Naive thymus-derived CD4-positive, alpha-beta T cell (primary cell): ENCODE measurements at regions not wholly inside any gene's neighbourhood (a gene's known extent, or its start where the extent isn't known, plus 50 kb on each side); places are given as distances from the start of the nearest gene placed in this dataset.

Source experiments
- ATAC-seq: fragments of 150-1000 bp; cut with Tn5 transposase; 2 replicates; pipeline ENCODE4 v1.10.0; 2021; ENCODE audit warnings: mild to moderate bottlenecking, moderate library complexity
- CTCF ChIA-PET: fragments of 350-600 bp; sonication (Branson Sonifier 250); formaldehyde crosslinking; loops from one replicate; lab custom pipeline; 2021; ENCODE audit warnings: antibody characterized with exemption; lab: Charles Lee
- POLR2A ChIA-PET: fragments of 350-600 bp; sonication (Branson Sonifier 250); formaldehyde crosslinking; loops from one replicate; lab custom pipeline; 2021; ENCODE audit warnings: antibody characterized with exemption, inconsistent platforms; lab: Charles Lee
- DNase-seq, 9 donors: peaks; one replicate each; pipeline versions ENCODE4 v3.0.0 to v3.0.0-alpha.2; 2020 to 2022; ENCODE audit warnings: mixed read lengths in 1 of 9
- H3K27ac ChIP-seq: one replicate; pipeline ENCODE4 v1.7.0; 2013; ENCODE audit warnings: mild to moderate bottlenecking, low read depth, low read length, moderate library complexity
- H3K27me3 ChIP-seq, 2 donors: one replicate each; pipeline ENCODE4 v1.7.0; 2013; ENCODE audit warnings: low read length in 2 of 2, mild to moderate bottlenecking in 2 of 2, moderate library complexity in 2 of 2; ENCODE audit not compliant: control insufficient read depth in 2 of 2, insufficient read depth in 2 of 2
- H3K36me3 ChIP-seq, 3 experiments: 1 replicate in 2 of 3; 2 replicates in 1 of 3; pipeline ENCODE4 v1.7.0; 2013; ENCODE audit warnings: low read length in 3 of 3, mild to moderate bottlenecking in 3 of 3, moderate library complexity in 1 of 3; ENCODE audit not compliant: insufficient read depth in 3 of 3, control insufficient read depth in 2 of 3
- H3K4me1 ChIP-seq, 2 donors: one replicate each; pipeline ENCODE4 v1.7.0; 2013; ENCODE audit warnings: low read length in 2 of 2, mild to moderate bottlenecking in 2 of 2, moderate library complexity in 1 of 2; ENCODE audit not compliant: control insufficient read depth in 2 of 2, insufficient read depth in 2 of 2
- H3K4me3 ChIP-seq: 2 replicates; pipeline ENCODE4 v1.7.0; 2013; ENCODE audit warnings: mild to moderate bottlenecking, low read length
- H3K9me3 ChIP-seq, 3 experiments: 1 replicate in 2 of 3; 2 replicates in 1 of 3; pipeline ENCODE4 v1.7.0; 2013; ENCODE audit warnings: low read length in 3 of 3; ENCODE audit not compliant: control insufficient read depth in 2 of 3
- H3K27ac Mint-ChIP-seq, 9 donors: one replicate each; pipeline ENCODE4 v1.8.0; 2020 to 2022; ENCODE audit warnings: mixed read lengths in 9 of 9, mild to moderate bottlenecking in 8 of 9, moderate library complexity in 5 of 9, inconsistent platforms in 2 of 9
- H3K27me3 Mint-ChIP-seq, 5 donors: one replicate each; pipeline ENCODE4 v1.8.0; 2021 to 2022; ENCODE audit warnings: mixed read lengths in 5 of 5, mild to moderate bottlenecking in 1 of 5
- H3K36me3 Mint-ChIP-seq, 5 donors: one replicate each; pipeline ENCODE4 v1.8.0; 2020 to 2022; ENCODE audit warnings: mixed read lengths in 5 of 5, mild to moderate bottlenecking in 3 of 5, inconsistent platforms in 1 of 5
- H3K4me1 Mint-ChIP-seq, 7 donors: one replicate each; pipeline ENCODE4 v1.8.0; 2020 to 2022; ENCODE audit warnings: mixed read lengths in 7 of 7, mild to moderate bottlenecking in 3 of 7, inconsistent platforms in 1 of 7
- H3K4me3 Mint-ChIP-seq, 10 donors: one replicate each; pipeline ENCODE4 v1.8.0; 2020 to 2022; ENCODE audit warnings: mild to moderate bottlenecking in 10 of 10, mixed read lengths in 10 of 10, moderate library complexity in 6 of 10, inconsistent platforms in 2 of 10
- H3K9me3 Mint-ChIP-seq, 11 donors: one replicate each; pipeline ENCODE4 v1.8.0; 2020 to 2022; ENCODE audit warnings: mixed read lengths in 11 of 11, mild to moderate bottlenecking in 4 of 11, inconsistent platforms in 1 of 11, moderate library complexity in 1 of 11
- intact Hi-C, 2 donors: fragments of 100-400 bp; cut with micrococcal nuclease; formaldehyde crosslinking; loops; one replicate each; pipeline ENCODE4 v1.15.1; 2023

DNA sequence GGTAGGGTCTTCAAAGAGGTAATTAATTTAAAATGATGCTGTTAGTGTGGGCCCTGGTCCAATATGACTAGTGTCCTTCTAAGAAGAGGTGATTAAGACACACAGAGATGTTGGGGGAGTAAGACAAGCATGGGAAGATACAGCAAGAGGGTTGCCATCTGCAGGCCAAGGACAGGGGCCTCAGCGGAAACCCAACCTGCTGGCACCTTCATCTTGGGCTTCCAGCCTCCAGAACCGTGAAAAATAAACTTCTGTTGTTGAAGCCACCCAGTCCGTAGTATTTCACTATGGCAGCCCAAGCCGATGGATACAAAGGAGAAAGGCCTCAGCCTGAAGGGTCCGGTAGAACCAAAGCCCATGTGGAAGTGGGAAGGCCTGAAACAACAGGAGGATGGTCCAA lies 161.7 kb upstream of the UBE2E1 start:
- Mint-ChIP-seq H3K4me3 (no peak overlapping the region), H3K4me1 (peaks cover 0 to 4% (median 0%) of the 10 kb centered on the region in 7 donors), H3K27ac (no peak overlapping the region), H3K9me3 (peaks cover 0 to 4% (median 0%) of the 10 kb centered on the region in 11 donors), H3K36me3 (peaks cover 0 to 3% (median 0%) of the 10 kb centered on the region in 5 donors), H3K27me3 (peaks cover 0 to 4% (median 0%) of the 10 kb centered on the region in 5 donors)
- Histone ChIP-seq H3K4me1 (no peaks in the 10 kb centered on the region), H3K27me3 (no peaks in the 10 kb centered on the region), H3K27ac (no peak overlapping the region), H3K36me3 (no peaks in the 10 kb centered on the region), H3K4me3 (no peak overlapping the region), H3K9me3 (no peaks in the 10 kb centered on the region)
- no peak for DNase-seq
- intact Hi-C loops = no loop called here
- no peak for ATAC-seq
- CTCF ChIA-PET = no interaction called here
- POLR2A ChIA-PET = no interaction called here

DNA sequence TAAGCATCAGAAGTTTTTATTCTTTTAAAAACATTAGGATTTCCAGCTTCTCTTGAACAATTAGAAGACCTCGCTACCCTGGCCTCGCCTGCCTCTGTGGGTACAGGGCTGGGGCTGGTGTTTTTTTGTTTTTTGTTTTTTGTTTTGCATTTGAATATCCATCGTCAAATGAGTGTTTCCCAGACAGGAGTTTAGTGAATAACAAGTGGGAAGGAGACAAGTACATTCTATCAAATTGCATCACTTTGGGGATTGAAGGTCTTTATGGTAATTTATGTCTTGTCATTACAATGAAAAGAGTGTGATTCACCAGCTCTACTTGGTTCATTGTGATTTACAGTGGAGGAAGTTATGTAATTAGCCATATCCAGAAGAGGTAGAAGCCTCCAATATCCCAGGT lies 161.1 kb upstream of the UBE2E1 start:
- Histone ChIP-seq H3K27ac (no peak overlapping the region), H3K4me1 (no peaks in the 10 kb centered on the region), H3K36me3 (no peaks in the 10 kb centered on the region), H3K9me3 (no peaks in the 10 kb centered on the region), H3K4me3 (no peak overlapping the region), H3K27me3 (no peaks in the 10 kb centered on the region)
- Mint-ChIP-seq H3K4me3 (no peak overlapping the region), H3K27ac (peak overlapping the region in 1 of 9 donors; percentile 75), H3K27me3 (peaks cover 0 to 6% (median 0%) of the 10 kb centered on the region in 5 donors), H3K9me3 (peaks cover 0 to 4% (median 0%) of the 10 kb centered on the region in 11 donors), H3K36me3 (peaks cover 0 to 3% (median 0%) of the 10 kb centered on the region in 5 donors), H3K4me1 (peaks cover 0 to 4% (median 0%) of the 10 kb centered on the region in 7 donors)
- ChIA-PET CTCF (no interaction called here), POLR2A (no interaction called here)
- intact Hi-C loops = no loop called here
- no peak for ATAC-seq
- no peak for DNase-seq

GRCh38 chr3:23645533-23646183 lies 160.1 kb upstream of the UBE2E1 start:
- peaks cover 0 to 4% (median 0%) of the 10 kb centered on the region in 11 donors for H3K9me3 Mint-ChIP-seq
- Histone ChIP-seq H3K4me3 (no peak overlapping the region), H3K27ac (no peak overlapping the region), H3K9me3 (no peaks in the 10 kb centered on the region), H3K36me3 (no peaks in the 10 kb centered on the region), H3K4me1 (no peaks in the 10 kb centered on the region), H3K27me3 (no peaks in the 10 kb centered on the region)
- intact Hi-C loops = no loop called here
- H3K4me3 Mint-ChIP-seq = no peak overlapping the region
- peaks cover 0 to 4% (median 0%) of the 10 kb centered on the region in 7 donors for H3K4me1 Mint-ChIP-seq
- POLR2A ChIA-PET = no interaction called here
- ATAC-seq = no peak
- peaks cover 0 to 6% (median 4%) of the 10 kb centered on the region in 5 donors for H3K27me3 Mint-ChIP-seq
- peaks cover 0 to 3% (median 0%) of the 10 kb centered on the region in 5 donors for H3K36me3 Mint-ChIP-seq
- CTCF ChIA-PET = no interaction called here
- no peak overlapping the region for H3K27ac Mint-ChIP-seq
- DNase-seq = no peak

DNA sequence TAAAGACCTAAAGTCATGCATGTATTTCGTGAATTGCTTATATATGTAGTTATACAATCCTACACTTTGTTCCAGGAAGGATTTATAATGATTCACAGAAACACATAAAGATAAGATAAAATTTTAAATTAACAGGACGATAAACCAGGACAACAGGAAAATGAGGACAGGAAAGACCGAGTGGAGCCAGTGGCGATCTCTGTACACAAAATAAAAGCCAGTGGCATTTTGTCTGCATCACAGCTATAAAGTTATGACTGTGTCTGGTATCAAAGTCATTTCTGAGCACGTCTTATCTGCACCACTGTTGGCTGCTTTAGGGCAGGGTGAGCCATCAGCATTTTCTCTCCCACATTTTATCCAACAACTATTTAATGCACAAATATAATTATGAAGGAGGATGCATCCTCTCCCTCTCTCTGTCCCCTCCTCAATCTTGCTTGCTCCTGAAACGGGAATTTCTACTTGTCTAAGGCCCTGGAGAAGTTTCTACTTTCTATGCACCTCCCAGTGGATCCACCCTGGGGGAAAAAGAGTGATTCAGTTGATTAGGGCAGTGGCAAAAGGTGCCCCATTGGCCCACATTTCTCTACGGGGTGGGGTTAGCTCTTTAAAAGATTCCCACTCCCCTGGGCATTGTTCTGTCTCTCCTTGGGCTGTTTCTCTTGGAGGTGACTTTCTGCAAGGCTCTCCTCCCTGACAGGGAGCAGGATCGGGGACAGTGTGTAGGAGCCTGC lies 159.4 kb upstream of the UBE2E1 start:
- DNase-seq (no peak), ATAC-seq (no peak)
- Mint-ChIP-seq H3K27ac (no peak overlapping the region), H3K4me1 (peaks cover 0 to 4% (median 0%) of the 10 kb centered on the region in 7 donors), H3K27me3 (peaks cover 0 to 6% (median 4%) of the 10 kb centered on the region in 5 donors), H3K36me3 (peaks cover 0 to 3% (median 0%) of the 10 kb centered on the region in 5 donors), H3K4me3 (no peak overlapping the region), H3K9me3 (peaks cover 0 to 4% (median 0%) of the 10 kb centered on the region in 11 donors)
- H3K4me3 ChIP-seq = no peak overlapping the region
- ChIA-PET POLR2A (no interaction called here), CTCF (no interaction called here)
- intact Hi-C loops = no loop called here
- H3K9me3 ChIP-seq = no peaks in the 10 kb centered on the region
- H3K27me3 ChIP-seq = no peaks in the 10 kb centered on the region
- no peaks in the 10 kb centered on the region for H3K36me3 ChIP-seq
- no peak overlapping the region for H3K27ac ChIP-seq
- H3K4me1 ChIP-seq = no peaks in the 10 kb centered on the region

DNA sequence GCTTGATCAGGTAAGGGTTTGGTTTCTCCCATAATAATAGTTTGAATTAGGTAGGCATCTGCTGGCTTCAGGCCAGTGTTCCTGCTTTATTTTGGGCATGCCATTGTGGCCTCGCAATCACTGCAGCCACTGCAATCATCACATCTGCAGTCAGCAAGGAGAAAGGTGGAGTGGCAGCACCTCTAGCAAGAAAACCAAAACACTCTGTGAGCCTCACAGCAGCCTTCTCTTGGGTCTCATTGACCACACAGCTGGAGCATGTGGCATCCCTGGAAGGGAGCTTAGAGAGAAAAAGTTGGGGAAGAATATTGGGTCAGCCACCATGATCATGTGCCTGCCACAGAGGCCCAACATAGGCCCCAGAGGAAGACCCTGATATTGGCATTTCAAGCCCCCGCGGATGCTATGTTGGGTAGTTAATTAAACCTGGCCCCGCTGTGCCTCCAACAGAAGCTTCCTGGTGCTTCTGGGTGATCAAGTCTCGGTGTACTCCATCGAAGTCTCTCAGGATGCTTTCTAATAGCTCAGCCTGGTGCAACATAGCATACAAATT lies 158.0 kb upstream of the UBE2E1 start:
- CTCF ChIA-PET = no interaction called here
- peaks cover 0 to 3% (median 0%) of the 10 kb centered on the region in 11 donors for H3K9me3 Mint-ChIP-seq

GRCh38 chr3:23648326-23648995 lies 157.3 kb upstream of the UBE2E1 start:
- no peak overlapping the region for H3K27ac ChIP-seq
- ChIA-PET CTCF (no interaction called here), POLR2A (no interaction called here)
- H3K36me3 ChIP-seq = no peaks in the 10 kb centered on the region
- Mint-ChIP-seq H3K27me3 (peaks cover 0 to 6% (median 4%) of the 10 kb centered on the region in 5 donors), H3K4me3 (no peak overlapping the region), H3K4me1 (peaks cover 0 to 4% (median 0%) of the 10 kb centered on the region in 7 donors), H3K9me3 (peaks cover 0 to 3% (median 0%) of the 10 kb centered on the region in 11 donors), H3K36me3 (no peaks in the 10 kb centered on the region), H3K27ac (no peak overlapping the region)
- no peak overlapping the region for H3K4me3 ChIP-seq
- no peaks in the 10 kb centered on the region for H3K4me1 ChIP-seq
- no peak for ATAC-seq
- no peaks in the 10 kb centered on the region for H3K27me3 ChIP-seq
- intact Hi-C loops = no loop called here
- no peaks in the 10 kb centered on the region for H3K9me3 ChIP-seq
- DNase-seq = no peak

More for the DNA sequence above, 158.0 kb upstream of the UBE2E1 start:
- H3K27me3 ChIP-seq = no peaks in the 10 kb centered on the region
- no peak overlapping the region for H3K27ac ChIP-seq
- Mint-ChIP-seq H3K27ac (no peak overlapping the region), H3K27me3 (peaks cover 0 to 6% (median 4%) of the 10 kb centered on the region in 5 donors), H3K4me1 (peaks cover 0 to 4% (median 0%) of the 10 kb centered on the region in 7 donors), H3K36me3 (peaks cover 0 to 1% (median 0%) of the 10 kb centered on the region in 5 donors), H3K4me3 (no peak overlapping the region)
- no peaks in the 10 kb centered on the region for H3K4me1 ChIP-seq
- no peak overlapping the region for H3K4me3 ChIP-seq
- DNase-seq (no peak), ATAC-seq (no peak)
- intact Hi-C loops = no loop called here
- POLR2A ChIA-PET = no interaction called here
- H3K36me3 ChIP-seq = no peaks in the 10 kb centered on the region
- H3K9me3 ChIP-seq = no peaks in the 10 kb centered on the region
